ENCODE measurements at regions not wholly inside any gene's neighbourhood (a gene's known extent, or its start where the extent isn't known, plus 50 kb on each side); places are given as distances from the start of the nearest gene placed in this dataset.

- ATAC-seq: no peak
- H3K36me3 ChIP-seq (ENCODE audit: control insufficient read depth, insufficient read depth, low read length): no peaks in the 10 kb centered on the region
These were observed 272.7 kb upstream of the PMFBP1 start for GRCh38 chr16:72444696-72445095.

GRCh38 chr16:72443809-72444208 is 271.9 kb upstream of the PMFBP1 start:
- Mint-ChIP-seq H3K27ac (no peak overlapping the region), H3K36me3 (no peaks in the 10 kb centered on the region), H3K4me1 (no peaks in the 10 kb centered on the region), H3K4me3 (no peak overlapping the region), H3K9me3 (peaks cover 2 to 9% of the 10 kb centered on the region in 2 donors), H3K27me3 (ENCODE audit: low read depth in 2 of 2) (no peaks in the 10 kb centered on the region)
- H3K4me3 ChIP-seq (ENCODE audit: low read length): no peak overlapping the region
- DNase-seq (no peak), ATAC-seq (no peak)
- TF ChIP-seq CTCF (IDR thresholded peaks at IDR 0.05): no peak
- intact Hi-C loops (cut with micrococcal nuclease): no loop called here
- H3K9me3 ChIP-seq (ENCODE audit: control insufficient read depth, insufficient read depth, low read length): no peaks in the 10 kb centered on the region
- H3K36me3 ChIP-seq (ENCODE audit: control insufficient read depth, insufficient read depth, low read length): no peaks in the 10 kb centered on the region
- no peak overlapping the region for H3K27ac ChIP-seq (ENCODE audit: low read length)
- H3K27me3 ChIP-seq (ENCODE audit: control insufficient read depth, insufficient read depth, low read length): no peaks in the 10 kb centered on the region
- no peaks in the 10 kb centered on the region for H3K4me1 ChIP-seq (ENCODE audit: control insufficient read depth, insufficient read depth, low read length)
- WGBS (ENCODE audit: insufficient coverage): 80% methylated on average over 1 of the region's 1 CpG

More at GRCh38 chr16:72444696-72445095, 272.7 kb upstream of the PMFBP1 start:
- peaks cover 2 to 9% of the 10 kb centered on the region in 2 donors for H3K9me3 Mint-ChIP-seq
- H3K27me3 Mint-ChIP-seq (ENCODE audit: low read depth in 2 of 2): no peaks in the 10 kb centered on the region
- Histone ChIP-seq H3K4me1 (ENCODE audit: control insufficient read depth, insufficient read depth, low read length) (no peaks in the 10 kb centered on the region), H3K27me3 (ENCODE audit: control insufficient read depth, insufficient read depth, low read length) (no peaks in the 10 kb centered on the region), H3K9me3 (ENCODE audit: control insufficient read depth, insufficient read depth, low read length) (no peaks in the 10 kb centered on the region), H3K27ac (ENCODE audit: low read length) (no peak overlapping the region), H3K4me3 (ENCODE audit: low read length) (no peak overlapping the region)
- no peak overlapping the region for H3K4me3 Mint-ChIP-seq
- intact Hi-C loops (cut with micrococcal nuclease): no loop called here
- TF ChIP-seq CTCF (IDR thresholded peaks at IDR 0.05): no peak
- no peak overlapping the region for H3K27ac Mint-ChIP-seq
- no CpG with 5 or more reads among the region's 1 CpG for WGBS (ENCODE audit: insufficient coverage)
- no peaks in the 10 kb centered on the region for H3K36me3 Mint-ChIP-seq
- no peaks in the 10 kb centered on the region for H3K4me1 Mint-ChIP-seq
- DNase-seq: no peak

- Histone ChIP-seq H3K27ac (ENCODE audit: low read length) (no peak overlapping the region), H3K9me3 (ENCODE audit: control insufficient read depth, insufficient read depth, low read length) (no peaks in the 10 kb centered on the region), H3K4me1 (ENCODE audit: control insufficient read depth, insufficient read depth, low read length) (no peaks in the 10 kb centered on the region), H3K4me3 (ENCODE audit: low read length) (no peak overlapping the region), H3K27me3 (ENCODE audit: control insufficient read depth, insufficient read depth, low read length) (no peaks in the 10 kb centered on the region), H3K36me3 (ENCODE audit: control insufficient read depth, insufficient read depth, low read length) (no peaks in the 10 kb centered on the region)
- no peak for DNase-seq
- ATAC-seq: no peak
- Mint-ChIP-seq H3K4me3 (no peak overlapping the region), H3K9me3 (peaks cover 0 to 4% of the 10 kb centered on the region in 2 donors), H3K36me3 (no peaks in the 10 kb centered on the region), H3K27me3 (ENCODE audit: low read depth in 2 of 2) (no peaks in the 10 kb centered on the region), H3K4me1 (no peaks in the 10 kb centered on the region), H3K27ac (no peak overlapping the region)
- no peak for TF ChIP-seq CTCF (IDR thresholded peaks at IDR 0.05)
- intact Hi-C loops (cut with micrococcal nuclease): no loop called here
- 94% methylated on average over 3 of the region's 5 CpGs for WGBS (ENCODE audit: insufficient coverage)
These were observed 270.6 kb upstream of the PMFBP1 start for GRCh38 chr16:72442385-72443158.

- Mint-ChIP-seq H3K27ac (no peak overlapping the region), H3K4me1 (no peaks in the 10 kb centered on the region), H3K36me3 (peaks cover 29% of the 10 kb centered on the region), H3K27me3 (ENCODE audit: low read depth in 2 of 2) (no peaks in the 10 kb centered on the region), H3K9me3 (peaks cover 8 to 17% of the 10 kb centered on the region in 2 donors), H3K4me3 (no peak overlapping the region)
- H3K4me1 ChIP-seq (ENCODE audit: control insufficient read depth, insufficient read depth, low read length): no peaks in the 10 kb centered on the region
- ATAC-seq (no peak), DNase-seq (no peak)
- H3K9me3 ChIP-seq (ENCODE audit: control insufficient read depth, insufficient read depth, low read length): no peaks in the 10 kb centered on the region
- TF ChIP-seq CTCF (IDR thresholded peaks at IDR 0.05): no peak
- no peak overlapping the region for H3K4me3 ChIP-seq (ENCODE audit: low read length)
- no peaks in the 10 kb centered on the region for H3K36me3 ChIP-seq (ENCODE audit: control insufficient read depth, insufficient read depth, low read length)
- H3K27ac ChIP-seq (ENCODE audit: low read length): no peak overlapping the region
- intact Hi-C loops (cut with micrococcal nuclease): no loop called here
- no peaks in the 10 kb centered on the region for H3K27me3 ChIP-seq (ENCODE audit: control insufficient read depth, insufficient read depth, low read length)
These were observed 265.9 kb upstream of the PMFBP1 start for GRCh38 chr16:72437891-72438290.
